ENCODE measurements at regions not wholly inside any gene's neighbourhood (a gene's known extent, or its start where the extent isn't known, plus 50 kb on each side); places are given as distances from the start of the nearest gene placed in this dataset.

- ChIA-PET CTCF (no interaction called here), POLR2A (no interaction called here)
- Histone ChIP-seq H3K4me2 (ENCODE audit: insufficient read depth, low read length) (no peak overlapping the region), H3K27me3 (ENCODE audit: control insufficient read depth in 2 of 2, insufficient read depth in 2 of 2, low read length in 2 of 2) (no peaks in the 10 kb centered on the region), H3K79me2 (ENCODE audit: control insufficient read depth, insufficient read depth, low read length) (no peaks in the 10 kb centered on the region), H3K36me3 (ENCODE audit: control insufficient read depth in 2 of 2, extremely low read depth in 1 of 2, insufficient read depth in 2 of 2, low read length in 2 of 2) (no peaks in the 10 kb centered on the region), H3K9me3 (replicated peaks; ENCODE audit: control insufficient read depth, insufficient read depth, low read length) (peaks cover 3% of the 10 kb centered on the region), H3K27ac (ENCODE audit: insufficient read depth, low read depth, low read length) (no peak overlapping the region), H2AFZ (ENCODE audit: low read depth, low read length) (no peak overlapping the region), H3K4me3 (replicated peaks in 1 of 3; ENCODE audit: insufficient read depth in 1 of 3, low read depth in 1 of 3, low read length in 3 of 3) (no peak overlapping the region), H3K9me1 (replicated peaks; ENCODE audit: control insufficient read depth, extremely low read depth, insufficient read depth, low read length) (no peaks in the 10 kb centered on the region), H4K20me1 (replicated peaks; ENCODE audit: control insufficient read depth, extremely low read depth, insufficient read depth, low read length) (no peaks in the 10 kb centered on the region), H3K9ac (replicated peaks; ENCODE audit: extremely low read depth, insufficient read depth, low read length) (no peak overlapping the region), H3K4me1 (ENCODE audit: control insufficient read depth, extremely low read depth, insufficient read depth, low read length) (no peaks in the 10 kb centered on the region)
- no peak for FAIRE-seq
- TF ChIP-seq GATA2 (IDR thresholded peaks at IDR 0.05; ENCODE audit: insufficient read depth, insufficient read length, low read depth, low read length) (no peak), MYC (IDR thresholded peaks at IDR 0.05; ENCODE audit: low read depth, low read length) (no peak), CTCF (IDR thresholded peaks at IDR 0.05; ENCODE audit: extremely low read depth in 1 of 2, insufficient read depth in 1 of 2, low read depth in 1 of 2, low read length in 2 of 2) (no peak), POLR2A (IDR thresholded peaks at IDR 0.05; ENCODE audit: low read depth, low read length) (no peak)
- DNase-seq (ENCODE audit: low read depth, low spot score), result no peak
- dilution Hi-C loops (cut with MboI; ENCODE audit: extremely low pct_ligation_motif_present, low sequenced_read_pairs), result no loop called here
- intact Hi-C loops (cut with micrococcal nuclease), result no loop called here
- no TSS peak for BruUV-seq (replicated peaks)
Observed at GRCh38 chr1:166616206-166616605, 223.1 kb upstream of the POGK start.

- FAIRE-seq (no peak), DNase-seq (ENCODE audit: low read depth, low spot score) (no peak)
- CTCF ChIA-PET, result no interaction called here
- POLR2A ChIA-PET, result no interaction called here
- Histone ChIP-seq H4K20me1 (replicated peaks; ENCODE audit: control insufficient read depth, extremely low read depth, insufficient read depth, low read length) (no peaks in the 10 kb centered on the region), H3K9me3 (replicated peaks; ENCODE audit: control insufficient read depth, insufficient read depth, low read length) (no peaks in the 10 kb centered on the region), H3K27me3 (ENCODE audit: control insufficient read depth in 2 of 2, insufficient read depth in 2 of 2, low read length in 2 of 2) (no peaks in the 10 kb centered on the region), H3K4me1 (ENCODE audit: control insufficient read depth, extremely low read depth, insufficient read depth, low read length) (no peaks in the 10 kb centered on the region), H3K27ac (ENCODE audit: insufficient read depth, low read depth, low read length) (no peak overlapping the region), H3K9me1 (replicated peaks; ENCODE audit: control insufficient read depth, extremely low read depth, insufficient read depth, low read length) (no peaks in the 10 kb centered on the region), H3K4me3 (replicated peaks in 1 of 3; ENCODE audit: insufficient read depth in 1 of 3, low read depth in 1 of 3, low read length in 3 of 3) (no peak overlapping the region), H3K9ac (replicated peaks; ENCODE audit: extremely low read depth, insufficient read depth, low read length) (no peak overlapping the region), H3K79me2 (ENCODE audit: control insufficient read depth, insufficient read depth, low read length) (no peaks in the 10 kb centered on the region), H2AFZ (ENCODE audit: low read depth, low read length) (no peak overlapping the region), H3K4me2 (ENCODE audit: insufficient read depth, low read length) (no peak overlapping the region), H3K36me3 (ENCODE audit: control insufficient read depth in 2 of 2, extremely low read depth in 1 of 2, insufficient read depth in 2 of 2, low read length in 2 of 2) (no peaks in the 10 kb centered on the region)
- dilution Hi-C loops (cut with MboI; ENCODE audit: extremely low pct_ligation_motif_present, low sequenced_read_pairs) (no loop called here), intact Hi-C loops (cut with micrococcal nuclease) (no loop called here)
- BruUV-seq (replicated peaks), result no TSS peak
- TF ChIP-seq JUN (IDR thresholded peaks at IDR 0.05; ENCODE audit: borderline replicate concordance, insufficient read depth, insufficient read length, low read depth) (no peak), FOS (IDR thresholded peaks at IDR 0.05; ENCODE audit: borderline replicate concordance, insufficient read depth, low read length) (no peak), POLR2AphosphoS5 (IDR thresholded peaks at IDR 0.05; ENCODE audit: insufficient read depth, low read depth, low read length) (no peak), POLR2A (IDR thresholded peaks at IDR 0.05; ENCODE audit: low read depth, low read length) (no peak), MYC (IDR thresholded peaks at IDR 0.05; ENCODE audit: low read depth, low read length) (no peak), GATA2 (IDR thresholded peaks at IDR 0.05; ENCODE audit: insufficient read depth, insufficient read length, low read depth, low read length) (no peak), CTCF (IDR thresholded peaks at IDR 0.05; ENCODE audit: extremely low read depth in 1 of 2, insufficient read depth in 1 of 2, low read depth in 1 of 2, low read length in 2 of 2) (no peak), EZH2 (IDR thresholded peaks at IDR 0.05; ENCODE audit: borderline replicate concordance, low read depth, low read length, severe bottlenecking) (no peak), MAX (IDR thresholded peaks at IDR 0.05; ENCODE audit: insufficient read depth, insufficient read length) (no peak)
Observed at GRCh38 chr1:166626711-166627110, 212.6 kb upstream of the POGK start.

All from endothelial cell of umbilical vein (primary cell).